Nephron (organoid): ENCODE measurements at regions not wholly inside any gene's neighbourhood (a gene's known extent, or its start where the extent isn't known, plus 50 kb on each side); places are given as distances from the start of the nearest gene placed in this dataset.

Experiments used
- H3K27ac Mint-ChIP-seq, 3 experiments: 2 replicates each; pipeline ENCODE4 v1.8.0; 2020; ENCODE audit warnings: mixed read lengths in 3 of 3, mild to moderate bottlenecking in 2 of 3, moderate library complexity in 1 of 3
- H3K27me3 Mint-ChIP-seq: 2 replicates; pipeline ENCODE4 v1.8.0; 2021; ENCODE audit warnings: low read depth, mild to moderate bottlenecking, moderate library complexity, mixed read lengths
- H3K36me3 Mint-ChIP-seq: 2 replicates; pipeline ENCODE4 v1.8.0; 2020; ENCODE audit warnings: low read depth, mixed read lengths
- H3K4me1 Mint-ChIP-seq: 2 replicates; pipeline ENCODE4 v1.8.0; 2020; ENCODE audit warnings: mixed read lengths
- H3K4me3 Mint-ChIP-seq, 3 experiments: 2 replicates each; pipeline ENCODE4 v1.8.0; 2020; ENCODE audit warnings: mild to moderate bottlenecking in 3 of 3, mixed read lengths in 3 of 3, moderate library complexity in 2 of 3
- H3K9me3 Mint-ChIP-seq: 2 replicates; pipeline ENCODE4 v1.8.0; 2020; ENCODE audit warnings: mixed read lengths
- CTCF ChIP-seq, 3 experiments: fragments of 200-600 bp; sonication (generic); IDR thresholded peaks; one replicate each; pipeline ENCODE4 v1.5.0; 2021; ENCODE audit warnings: antibody characterized with exemption in 3 of 3; ENCODE audit not compliant: unreplicated experiment in 3 of 3

GRCh38 chr22:22169923-22170322 lies 74.7 kb upstream of the VPREB1 start:
- Mint-ChIP-seq H3K9me3 (no peaks in the 10 kb centered on the region), H3K4me1 (no peaks in the 10 kb centered on the region), H3K27me3 (peaks cover 47% of the 10 kb centered on the region), H3K27ac (no peak overlapping the region), H3K4me3 (no peak overlapping the region), H3K36me3 (no peaks in the 10 kb centered on the region)
- no peak for TF ChIP-seq CTCF (IDR thresholded peaks at IDR 0.05; ENCODE audit: unreplicated experiment in 3 of 3)

GRCh38 chr22:22168941-22169867 lies 75.4 kb upstream of the VPREB1 start:
- Mint-ChIP-seq H3K27ac (no peak overlapping the region), H3K4me3 (no peak overlapping the region), H3K4me1 (no peaks in the 10 kb centered on the region), H3K9me3 (no peaks in the 10 kb centered on the region), H3K36me3 (no peaks in the 10 kb centered on the region), H3K27me3 (peaks cover 52% of the 10 kb centered on the region)
- TF ChIP-seq CTCF (IDR thresholded peaks at IDR 0.05; ENCODE audit: unreplicated experiment in 3 of 3): no peak

DNA sequence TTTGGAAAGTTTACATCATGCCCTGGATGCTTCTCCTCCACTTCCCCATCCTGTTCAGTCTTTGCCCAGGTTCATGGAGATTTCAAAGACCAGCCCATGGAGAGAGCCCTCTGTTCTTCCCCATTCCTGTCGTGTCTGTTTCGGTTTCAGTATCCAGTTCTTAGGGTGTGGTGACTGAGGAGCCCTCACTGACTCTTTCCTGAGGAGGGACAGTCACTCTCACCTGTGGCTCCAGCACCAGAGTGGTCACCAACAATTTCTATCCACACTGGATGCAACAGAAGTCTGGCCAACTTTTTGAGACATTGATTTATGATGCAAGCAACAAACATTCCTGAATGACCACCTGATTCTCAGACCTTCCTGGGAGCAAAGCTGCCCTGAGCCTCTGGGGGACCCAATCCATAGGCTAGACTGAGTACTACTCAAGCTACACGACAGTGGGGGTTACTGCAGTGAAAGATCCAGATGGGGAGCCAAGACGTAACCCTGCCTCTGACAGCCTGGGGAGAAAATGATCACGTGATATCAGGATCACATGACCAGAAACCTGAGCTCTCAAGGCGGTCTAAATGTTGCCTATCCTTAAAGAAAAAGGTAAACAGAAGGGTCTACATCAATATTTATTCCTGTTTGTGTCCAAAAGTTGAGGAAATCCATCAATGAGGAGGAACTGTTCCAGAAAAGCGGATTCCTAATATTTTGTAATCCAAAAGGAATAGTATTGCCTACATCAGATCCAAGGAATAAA lies 76.2 kb upstream of the VPREB1 start:
- no peaks in the 10 kb centered on the region for H3K36me3 Mint-ChIP-seq
- no peak overlapping the region for H3K27ac Mint-ChIP-seq
- no peaks in the 10 kb centered on the region for H3K9me3 Mint-ChIP-seq
- H3K4me3 Mint-ChIP-seq: peak overlapping the region; percentile 56 to 66 (median 63)
- TF ChIP-seq CTCF (IDR thresholded peaks at IDR 0.05; ENCODE audit: unreplicated experiment in 3 of 3): no peak
- H3K27me3 Mint-ChIP-seq: peaks cover 55% of the 10 kb centered on the region
- no peaks in the 10 kb centered on the region for H3K4me1 Mint-ChIP-seq

DNA sequence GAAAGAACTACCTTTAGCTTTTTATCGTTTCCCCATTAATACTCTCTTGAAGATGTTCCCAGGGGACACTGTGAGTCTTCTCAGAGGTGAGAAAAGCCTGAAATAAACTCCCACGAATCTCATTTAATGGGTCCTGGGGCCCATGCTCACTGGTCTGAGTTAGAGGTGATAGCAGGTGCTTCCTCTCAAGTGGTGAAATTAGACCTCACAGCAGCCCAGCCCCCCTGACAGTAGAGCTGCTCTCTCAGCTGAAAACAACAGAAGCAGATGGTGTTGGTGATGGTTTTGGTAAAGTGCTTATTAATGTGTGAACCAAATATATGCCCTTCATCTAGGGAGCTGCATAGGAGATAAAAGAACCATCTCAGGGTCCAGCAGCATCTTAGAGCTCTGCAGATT lies 76.8 kb upstream of the VPREB1 start:
- peaks cover 61% of the 10 kb centered on the region for H3K27me3 Mint-ChIP-seq
- no peak for TF ChIP-seq CTCF (IDR thresholded peaks at IDR 0.05; ENCODE audit: unreplicated experiment in 3 of 3)
- no peak overlapping the region for H3K27ac Mint-ChIP-seq
- H3K36me3 Mint-ChIP-seq: no peaks in the 10 kb centered on the region
- no peaks in the 10 kb centered on the region for H3K4me1 Mint-ChIP-seq
- H3K9me3 Mint-ChIP-seq: no peaks in the 10 kb centered on the region
- no peak overlapping the region for H3K4me3 Mint-ChIP-seq

DNA sequence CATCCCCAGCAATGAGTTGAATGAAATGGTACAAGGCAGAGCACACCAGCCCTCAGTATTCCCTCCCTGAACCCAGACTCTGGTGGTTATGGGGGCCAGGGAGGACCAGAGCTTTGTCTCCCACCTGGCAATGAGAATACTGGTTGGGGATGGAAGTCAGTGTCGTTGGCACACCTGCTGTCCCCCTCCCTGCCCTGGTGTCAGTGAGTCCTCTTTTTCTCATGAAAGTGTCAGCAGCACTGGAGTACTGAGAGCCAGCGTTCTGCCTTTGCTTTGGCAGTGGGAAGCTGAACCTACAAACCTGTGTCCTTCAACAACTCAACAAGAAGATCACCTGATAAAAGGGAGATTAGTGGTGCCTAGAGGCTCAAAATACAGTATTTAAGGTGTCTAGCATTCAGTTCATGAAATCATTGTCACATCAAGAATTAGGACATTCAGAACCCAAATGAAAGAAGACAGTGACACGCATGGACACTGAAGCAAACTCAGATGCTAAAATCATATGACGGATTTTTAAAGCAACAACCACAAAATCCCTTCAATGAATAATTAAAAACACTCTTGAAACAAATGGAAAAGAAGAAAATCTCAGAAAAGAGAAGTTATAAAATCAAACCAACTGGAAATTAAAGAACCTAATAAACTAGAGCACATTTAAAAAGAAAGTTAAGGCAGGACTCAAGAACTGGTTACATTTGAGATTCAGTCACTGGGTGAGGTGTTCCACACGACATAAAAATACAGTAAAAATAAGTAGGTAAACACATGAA lies 77.5 kb upstream of the VPREB1 start:
- Mint-ChIP-seq H3K36me3 (no peaks in the 10 kb centered on the region), H3K4me3 (no peak overlapping the region), H3K9me3 (peaks cover 3% of the 10 kb centered on the region), H3K4me1 (no peaks in the 10 kb centered on the region), H3K27me3 (peaks cover 66% of the 10 kb centered on the region), H3K27ac (no peak overlapping the region)
- no peak for TF ChIP-seq CTCF (IDR thresholded peaks at IDR 0.05; ENCODE audit: unreplicated experiment in 3 of 3)
